CD14-positive monocyte (primary cell): ENCODE measurements at regions not wholly inside any gene's neighbourhood (a gene's known extent, or its start where the extent isn't known, plus 50 kb on each side); places are given as distances from the start of the nearest gene placed in this dataset.

Experiments
- DNase-seq, 3 donors: peaks; one replicate each; pipeline ENCODE4 v3.0.0-alpha.2; 2011 to 2022
- H2AFZ ChIP-seq: 2 replicates; pipeline ENCODE4 v1.6.0; 2012; ENCODE audit warnings: mild to moderate bottlenecking, low read depth, low read length, inconsistent platforms; ENCODE audit not compliant: insufficient read depth, poor library complexity, severe bottlenecking
- H3K27ac ChIP-seq, 2 donors: 1 replicate in 1 of 2; 2 replicates in 1 of 2; pipeline ENCODE4 v1.5.1; 2012 to 2013; ENCODE audit warnings: low read length in 2 of 2, control low read depth in 1 of 2, inconsistent platforms in 1 of 2, low read depth in 1 of 2, mild to moderate bottlenecking in 1 of 2
- H3K27me3 ChIP-seq, 2 donors: one replicate each; pipeline versions ENCODE4 v1.6.0 to v1.6.1; 2011 to 2013; ENCODE audit warnings: low read length in 2 of 2; ENCODE audit not compliant: control insufficient read depth in 2 of 2, insufficient read depth in 2 of 2
- H3K36me3 ChIP-seq, 2 donors: replicated peaks in 1 of 2; 1 replicate in 1 of 2; 2 replicates in 1 of 2; pipeline versions ENCODE4 v1.5.1 to v1.6.1; 2012 to 2013; ENCODE audit warnings: low read length in 2 of 2, control low read depth in 1 of 2, inconsistent platforms in 1 of 2, mild to moderate bottlenecking in 1 of 2; ENCODE audit not compliant: insufficient read depth in 2 of 2, control insufficient read depth in 1 of 2
- H3K4me1 ChIP-seq, 2 donors: 1 replicate in 1 of 2; 2 replicates in 1 of 2; pipeline versions ENCODE4 v1.5.1 to v1.6.1; 2012 to 2013; ENCODE audit warnings: low read length in 2 of 2, control low read depth in 1 of 2, inconsistent platforms in 1 of 2, mild to moderate bottlenecking in 1 of 2, moderate library complexity in 1 of 2; ENCODE audit not compliant: insufficient read depth in 2 of 2, control insufficient read depth in 1 of 2
- H3K4me2 ChIP-seq: replicated peaks from 2 replicates; pipeline ENCODE3; 2012; ENCODE audit warnings: low read length, moderate library complexity, mild to moderate bottlenecking; ENCODE audit not compliant: poor library complexity, severe bottlenecking; ENCODE audit errors: extremely low read depth
- H3K4me3 ChIP-seq, 3 experiments: fragments of 200-600 bp in 1 of 3; sonication (generic) in 1 of 3; replicated peaks in 1 of 3; 1 replicate in 2 of 3; 2 replicates in 1 of 3; pipeline ENCODE4 v1.5.1; 2011 to 2013; ENCODE audit warnings: low read length in 3 of 3, mild to moderate bottlenecking in 3 of 3, control low read depth in 2 of 3, low read depth in 2 of 3, inconsistent platforms in 1 of 3, moderate library complexity in 1 of 3
- H3K79me2 ChIP-seq: 2 replicates; pipeline ENCODE4 v1.6.0; 2012; ENCODE audit warnings: mild to moderate bottlenecking, control low read depth, inconsistent platforms, low read length, moderate library complexity; ENCODE audit not compliant: insufficient read depth
- H3K9ac ChIP-seq: 2 replicates; pipeline ENCODE4 v1.6.0; 2017; ENCODE audit warnings: low read length, mild to moderate bottlenecking; ENCODE audit not compliant: insufficient read depth, poor library complexity, severe bottlenecking
- H3K9me3 ChIP-seq, 2 donors: replicated peaks in 1 of 2; 1 replicate in 1 of 2; 2 replicates in 1 of 2; pipeline versions ENCODE4 v1.5.1 to v1.6.1; 2012 to 2013; ENCODE audit warnings: low read length in 2 of 2, control low read depth in 1 of 2; ENCODE audit not compliant: control insufficient read depth in 1 of 2, insufficient read depth in 1 of 2
- H4K20me1 ChIP-seq: 2 replicates; pipeline ENCODE4 v1.6.0; 2012; ENCODE audit warnings: mild to moderate bottlenecking, low read length, control low read depth, moderate library complexity; ENCODE audit not compliant: insufficient read depth
- H3K27ac Mint-ChIP-seq, 7 donors: one replicate each; pipeline ENCODE4 v1.8.0; 2020; ENCODE audit warnings: mild to moderate bottlenecking in 7 of 7, mixed read lengths in 7 of 7, moderate library complexity in 6 of 7, inconsistent platforms in 2 of 7
- H3K27me3 Mint-ChIP-seq, 3 donors: one replicate each; pipeline ENCODE4 v1.8.0; 2021 to 2022; ENCODE audit warnings: low read depth in 3 of 3, mild to moderate bottlenecking in 3 of 3, mixed read lengths in 3 of 3, moderate library complexity in 3 of 3, inconsistent platforms in 1 of 3
- H3K36me3 Mint-ChIP-seq, 2 donors: one replicate each; pipeline ENCODE4 v1.8.0; 2020; ENCODE audit warnings: mixed read lengths in 2 of 2, inconsistent platforms in 1 of 2, mild to moderate bottlenecking in 1 of 2
- H3K4me1 Mint-ChIP-seq: one replicate; pipeline ENCODE4 v1.8.0; 2020; ENCODE audit warnings: mild to moderate bottlenecking, mixed read lengths
- H3K4me3 Mint-ChIP-seq, 2 donors: one replicate each; pipeline ENCODE4 v1.8.0; 2020; ENCODE audit warnings: mild to moderate bottlenecking in 2 of 2, mixed read lengths in 2 of 2, moderate library complexity in 1 of 2
- H3K9me3 Mint-ChIP-seq, 7 donors: one replicate each; pipeline ENCODE4 v1.8.0; 2020 to 2022; ENCODE audit warnings: mixed read lengths in 7 of 7, mild to moderate bottlenecking in 6 of 7, moderate library complexity in 6 of 7, inconsistent platforms in 2 of 7
- WGBS: methylation state at CpG from one replicate; pipeline ENCODE4 v1.1.5; 2013; ENCODE audit warnings: missing lambda C conversion rate; ENCODE audit not compliant: insufficient coverage; 5-methylcytosine and 5-hydroxymethylcytosine counted together
- intact Hi-C, 2 donors: fragments of 100-400 bp; cut with micrococcal nuclease; formaldehyde crosslinking; loops; one replicate each; pipeline versions ENCODE4 v1.15.0 to v1.15.1; 2023
- TF ChIP-seq, protein P1 (sequence below): fragments of 200-600 bp; IDR thresholded peaks from one replicate; pipeline ENCODE4 v1.8.0; 2022; ENCODE audit warnings: antibody characterized with exemption, mild to moderate bottlenecking

DNA sequence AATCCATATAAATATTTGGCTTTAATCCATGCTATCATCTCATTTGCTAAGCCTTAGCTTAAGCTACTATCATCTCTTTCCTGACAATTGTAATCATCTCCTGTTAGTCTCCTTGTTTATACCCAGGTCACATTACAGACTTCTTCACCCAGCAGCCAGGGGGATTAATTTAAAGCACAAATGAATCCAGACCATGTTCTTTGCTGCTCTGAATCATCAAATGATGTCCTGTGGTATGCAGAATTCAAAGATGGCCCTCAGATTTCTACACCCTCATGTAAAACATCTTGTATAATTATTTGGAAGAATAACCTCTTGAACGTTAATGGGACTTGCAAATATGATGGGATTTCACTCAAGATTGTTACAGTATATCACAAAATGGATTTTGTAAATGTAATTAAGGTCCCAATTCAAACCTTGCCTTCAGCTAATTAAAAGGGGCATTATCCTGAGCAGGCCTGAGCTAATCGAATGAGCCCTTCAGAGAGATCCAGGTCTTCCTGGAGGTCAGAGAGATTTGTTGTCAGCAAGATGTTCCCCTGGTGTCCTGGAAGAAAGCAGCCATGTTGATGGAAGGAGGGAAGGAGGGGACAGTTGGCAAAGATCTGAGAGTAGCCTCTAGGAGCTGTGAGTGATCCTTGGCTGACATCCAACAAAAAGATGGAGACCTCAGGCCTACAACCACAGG is 241.1 kb upstream of the MMADHC start:
- no peaks in the 10 kb centered on the region for H3K4me1 Mint-ChIP-seq
- H3K4me2 ChIP-seq, result no peak overlapping the region
- no peak overlapping the region for H3K27ac Mint-ChIP-seq
- no peaks in the 10 kb centered on the region for H3K79me2 ChIP-seq
- H2AFZ ChIP-seq, result no peak overlapping the region
- H3K27me3 Mint-ChIP-seq, result no peaks in the 10 kb centered on the region
- H3K4me3 ChIP-seq, result no peak overlapping the region
- H3K9me3 ChIP-seq, result peaks cover 0 to 5% of the 10 kb centered on the region in 2 donors
- no peak for DNase-seq
- TF ChIP-seq, protein P1, sequence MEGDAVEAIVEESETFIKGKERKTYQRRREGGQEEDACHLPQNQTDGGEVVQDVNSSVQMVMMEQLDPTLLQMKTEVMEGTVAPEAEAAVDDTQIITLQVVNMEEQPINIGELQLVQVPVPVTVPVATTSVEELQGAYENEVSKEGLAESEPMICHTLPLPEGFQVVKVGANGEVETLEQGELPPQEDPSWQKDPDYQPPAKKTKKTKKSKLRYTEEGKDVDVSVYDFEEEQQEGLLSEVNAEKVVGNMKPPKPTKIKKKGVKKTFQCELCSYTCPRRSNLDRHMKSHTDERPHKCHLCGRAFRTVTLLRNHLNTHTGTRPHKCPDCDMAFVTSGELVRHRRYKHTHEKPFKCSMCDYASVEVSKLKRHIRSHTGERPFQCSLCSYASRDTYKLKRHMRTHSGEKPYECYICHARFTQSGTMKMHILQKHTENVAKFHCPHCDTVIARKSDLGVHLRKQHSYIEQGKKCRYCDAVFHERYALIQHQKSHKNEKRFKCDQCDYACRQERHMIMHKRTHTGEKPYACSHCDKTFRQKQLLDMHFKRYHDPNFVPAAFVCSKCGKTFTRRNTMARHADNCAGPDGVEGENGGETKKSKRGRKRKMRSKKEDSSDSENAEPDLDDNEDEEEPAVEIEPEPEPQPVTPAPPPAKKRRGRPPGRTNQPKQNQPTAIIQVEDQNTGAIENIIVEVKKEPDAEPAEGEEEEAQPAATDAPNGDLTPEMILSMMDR, result no peak
- H3K27me3 ChIP-seq, result no peaks in the 10 kb centered on the region
- no peaks in the 10 kb centered on the region for H3K36me3 Mint-ChIP-seq
- H4K20me1 ChIP-seq, result no peaks in the 10 kb centered on the region
- H3K36me3 ChIP-seq, result no peaks in the 10 kb centered on the region
- peaks cover 0 to 5% (median 2%) of the 10 kb centered on the region in 7 donors for H3K9me3 Mint-ChIP-seq
- H3K4me3 Mint-ChIP-seq, result no peak overlapping the region
- H3K27ac ChIP-seq, result no peak overlapping the region
- H3K4me1 ChIP-seq, result no peaks in the 10 kb centered on the region
- intact Hi-C loops, result no loop called here
- H3K9ac ChIP-seq, result no peak overlapping the region
- WGBS, result 100% methylated on average over 1 of the region's 2 CpGs

DNA sequence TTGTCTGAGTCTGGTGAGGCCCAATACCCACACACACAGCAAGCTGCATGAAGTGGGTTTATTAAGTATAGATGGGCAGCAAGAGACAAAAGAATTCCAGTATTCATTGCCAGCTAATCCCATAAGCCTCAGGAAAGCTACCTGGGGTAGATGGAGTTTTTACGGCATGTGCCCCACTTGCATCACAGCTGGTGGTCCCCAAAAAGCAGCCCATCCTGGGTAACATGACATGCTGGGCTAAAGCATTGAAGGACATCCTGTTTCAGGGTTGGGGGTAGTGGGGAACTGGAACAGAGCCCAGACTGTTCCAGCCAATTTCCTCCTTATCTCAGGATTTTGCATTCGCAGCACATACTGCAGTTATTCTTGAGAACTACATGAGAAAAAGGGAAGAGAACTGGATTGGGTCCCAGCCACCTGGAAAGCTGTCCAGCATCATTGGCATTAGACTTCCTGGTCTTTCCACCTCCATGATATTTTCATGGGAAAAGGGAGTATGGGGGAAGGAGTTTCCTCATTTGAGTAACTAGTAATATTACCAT is 240.1 kb upstream of the MMADHC start:
- no peak overlapping the region for H3K4me2 ChIP-seq
- no peak overlapping the region for H3K27ac ChIP-seq
- no peaks in the 10 kb centered on the region for H3K4me1 ChIP-seq
- H3K4me3 Mint-ChIP-seq, result no peak overlapping the region
- H2AFZ ChIP-seq, result no peak overlapping the region
- no peak overlapping the region for H3K9ac ChIP-seq
- no peak overlapping the region for H3K4me3 ChIP-seq
- H3K9me3 ChIP-seq, result peaks cover 0 to 5% of the 10 kb centered on the region in 2 donors
- intact Hi-C loops, result no loop called here
- DNase-seq, result no peak
- H3K27me3 Mint-ChIP-seq, result no peaks in the 10 kb centered on the region
- no peaks in the 10 kb centered on the region for H3K36me3 Mint-ChIP-seq
- no peaks in the 10 kb centered on the region for H3K79me2 ChIP-seq
- H4K20me1 ChIP-seq, result no peaks in the 10 kb centered on the region
- H3K27me3 ChIP-seq, result no peaks in the 10 kb centered on the region
- H3K36me3 ChIP-seq, result no peaks in the 10 kb centered on the region
- peaks cover 0 to 6% (median 3%) of the 10 kb centered on the region in 7 donors for H3K9me3 Mint-ChIP-seq
- TF ChIP-seq, protein P1, result no peak
- H3K4me1 Mint-ChIP-seq, result no peaks in the 10 kb centered on the region
- H3K27ac Mint-ChIP-seq, result no peak overlapping the region
- WGBS, result 100% methylated on average over 1 of the region's 2 CpGs
